Activated CD8-positive, alpha-beta T cell treated with anti-CD3 and anti-CD28 coated beads, Interleukin-2, amount 10 ng/mL, durations not matched to agents 7 days and 5 days (primary cell): ENCODE measurements at regions not wholly inside any gene's neighbourhood (a gene's known extent, or its start where the extent isn't known, plus 50 kb on each side); places are given as distances from the start of the nearest gene placed in this dataset.

Experiments used
- ATAC-seq: fragments of 150-1000 bp; cut with Tn5 transposase; one replicate; pipeline ENCODE4 v1.10.0; 2021; ENCODE audit warnings: moderate library complexity
- CTCF ChIA-PET: fragments of 350-600 bp; sonication (Branson Sonifier 250); formaldehyde crosslinking; loops from one replicate; lab custom pipeline; 2021; ENCODE audit warnings: antibody characterized with exemption; lab: Charles Lee
- POLR2A ChIA-PET: fragments of 350-600 bp; sonication (Branson Sonifier 250); formaldehyde crosslinking; loops from one replicate; lab custom pipeline; 2021; ENCODE audit warnings: antibody characterized with exemption; lab: Charles Lee
- DNase-seq: peaks from one replicate; pipeline ENCODE4 v3.0.0-alpha.2; 2020
- H3K27ac Mint-ChIP-seq: one replicate; pipeline ENCODE4 v1.8.0; 2021; ENCODE audit warnings: mild to moderate bottlenecking, mixed read lengths
- H3K27me3 Mint-ChIP-seq: one replicate; pipeline ENCODE4 v1.8.0; 2021; ENCODE audit warnings: low read depth, mixed read lengths
- H3K36me3 Mint-ChIP-seq: one replicate; pipeline ENCODE4 v1.8.0; 2021; ENCODE audit warnings: low read depth, mixed read lengths
- H3K4me1 Mint-ChIP-seq: one replicate; pipeline ENCODE4 v1.8.0; 2021; ENCODE audit warnings: low read depth, mixed read lengths
- H3K4me3 Mint-ChIP-seq: one replicate; pipeline ENCODE4 v1.8.0; 2021; ENCODE audit warnings: mild to moderate bottlenecking, mixed read lengths
- H3K9me3 Mint-ChIP-seq: one replicate; pipeline ENCODE4 v1.8.0; 2022; ENCODE audit warnings: mixed read lengths; ENCODE audit not compliant: insufficient read depth

DNA sequence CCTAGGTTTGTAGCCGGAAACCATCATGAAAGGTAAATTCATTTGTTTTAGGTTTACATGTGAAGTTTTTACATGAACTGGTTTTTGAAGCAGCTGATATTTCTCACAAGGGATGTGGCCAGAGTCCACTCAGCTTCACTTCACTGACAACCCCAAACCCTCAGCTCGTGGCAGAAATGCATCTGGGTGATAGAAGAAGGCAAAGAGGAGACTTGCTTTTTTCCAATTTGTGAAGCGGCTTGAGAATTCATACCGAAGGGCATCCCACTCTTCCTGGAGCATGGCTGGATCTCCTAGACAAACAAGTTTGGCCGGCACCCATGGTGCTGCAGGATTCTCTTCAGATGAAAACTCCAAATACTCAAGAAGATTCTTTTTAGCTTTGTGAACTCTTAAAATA lies 392.8 kb upstream of the CNR1 start:
- Mint-ChIP-seq H3K4me3 (no peak overlapping the region), H3K27me3 (peaks cover 4% of the 10 kb centered on the region), H3K4me1 (no peaks in the 10 kb centered on the region), H3K27ac (no peak overlapping the region), H3K9me3 (no peaks in the 10 kb centered on the region), H3K36me3 (no peaks in the 10 kb centered on the region)
- ChIA-PET POLR2A (no interaction called here), CTCF (no interaction called here)
- no peak for DNase-seq
- ATAC-seq, result no peak

DNA sequence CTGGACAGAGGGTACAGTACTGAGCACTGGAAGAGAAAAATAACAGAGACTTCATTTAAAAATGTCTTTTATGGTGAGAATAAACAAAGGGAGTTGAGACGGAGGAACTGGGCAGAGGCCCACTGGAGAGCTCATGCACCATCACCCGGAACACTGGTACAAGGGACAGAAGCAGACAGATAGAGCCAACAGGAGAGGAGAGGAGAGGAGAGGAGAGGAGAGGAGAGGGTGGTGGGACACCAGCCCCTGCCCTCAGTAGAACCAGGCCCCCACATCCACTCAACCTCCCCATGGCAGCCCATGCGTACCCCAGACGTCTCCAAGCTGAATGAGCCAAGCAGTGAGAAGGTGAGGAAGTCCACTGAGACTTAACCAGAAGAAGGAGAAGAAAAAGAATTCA lies 390.5 kb upstream of the CNR1 start:
- no peaks in the 10 kb centered on the region for H3K4me1 Mint-ChIP-seq
- H3K9me3 Mint-ChIP-seq, result no peaks in the 10 kb centered on the region
- H3K27ac Mint-ChIP-seq, result no peak overlapping the region
- H3K4me3 Mint-ChIP-seq, result no peak overlapping the region
- no peaks in the 10 kb centered on the region for H3K36me3 Mint-ChIP-seq
- CTCF ChIA-PET, result interaction anchor here (0.6 kb wide), 1 partner anchor 12 kb away, joined by 4 read pairs; no protein-coding TSS in a partner anchor
- POLR2A ChIA-PET, result no interaction called here
- H3K27me3 Mint-ChIP-seq, result peaks cover 6% of the 10 kb centered on the region
- ATAC-seq (no peak), DNase-seq (no peak)

DNA sequence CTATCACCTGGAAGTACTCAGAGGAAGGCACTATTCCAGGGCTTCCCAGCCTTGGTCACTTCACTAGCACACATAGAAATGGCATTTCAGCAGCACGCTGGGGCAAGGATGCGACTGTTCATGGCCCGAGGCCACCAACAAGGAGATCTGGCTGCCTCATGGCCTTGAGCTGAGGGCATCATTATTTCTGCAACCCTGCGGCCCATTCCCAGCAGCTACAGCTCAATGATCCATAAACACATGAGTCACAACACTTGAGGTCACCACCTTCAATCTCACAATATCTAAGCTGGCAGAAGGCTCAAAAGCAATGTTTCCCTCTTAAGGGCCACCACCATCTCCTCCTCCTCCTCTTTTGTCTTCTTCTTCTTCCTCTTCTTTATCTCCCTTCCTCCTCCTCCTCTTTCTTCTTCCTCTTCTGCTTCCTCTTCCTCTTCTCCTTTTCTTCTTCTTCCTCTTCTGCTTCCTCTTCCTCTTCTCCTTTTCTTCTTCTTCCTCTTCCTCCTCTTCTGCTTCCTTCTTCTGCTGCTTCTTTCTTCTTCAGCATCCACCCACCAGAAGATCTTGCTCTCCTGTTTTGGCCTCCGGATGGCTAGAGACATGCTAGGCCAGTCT lies 382.9 kb upstream of the CNR1 start:
- Mint-ChIP-seq H3K36me3 (no peaks in the 10 kb centered on the region), H3K27me3 (peaks cover 2% of the 10 kb centered on the region), H3K4me1 (no peaks in the 10 kb centered on the region), H3K9me3 (no peaks in the 10 kb centered on the region), H3K27ac (no peak overlapping the region), H3K4me3 (no peak overlapping the region)
- no peak for ATAC-seq
- POLR2A ChIA-PET, result no interaction called here
- DNase-seq, result no peak
- CTCF ChIA-PET, result no interaction called here

DNA sequence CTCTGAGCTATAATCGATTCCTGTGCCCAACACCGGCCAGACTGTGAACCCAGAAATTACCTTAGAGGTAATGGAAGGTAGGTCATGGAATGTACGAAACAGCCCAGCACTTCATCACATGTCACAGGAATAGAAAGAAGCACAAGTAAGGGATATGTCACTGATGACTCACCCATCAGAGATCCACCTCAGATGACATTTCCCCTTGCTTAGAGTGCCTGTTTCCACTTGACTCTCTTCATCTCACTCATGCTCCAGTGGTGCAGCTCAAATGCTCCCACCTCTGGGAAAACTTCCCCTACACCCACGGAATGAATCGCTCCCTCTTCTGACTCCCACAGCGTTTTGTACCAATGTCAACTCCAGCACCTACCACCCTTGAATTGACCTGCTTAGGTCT lies 381.6 kb upstream of the CNR1 start:
- no peak for DNase-seq
- Mint-ChIP-seq H3K4me1 (no peaks in the 10 kb centered on the region), H3K36me3 (no peaks in the 10 kb centered on the region), H3K27ac (no peak overlapping the region), H3K9me3 (no peaks in the 10 kb centered on the region), H3K4me3 (no peak overlapping the region), H3K27me3 (peaks cover 2% of the 10 kb centered on the region)
- CTCF ChIA-PET, result no interaction called here
- ATAC-seq, result no peak
- POLR2A ChIA-PET, result no interaction called here

DNA sequence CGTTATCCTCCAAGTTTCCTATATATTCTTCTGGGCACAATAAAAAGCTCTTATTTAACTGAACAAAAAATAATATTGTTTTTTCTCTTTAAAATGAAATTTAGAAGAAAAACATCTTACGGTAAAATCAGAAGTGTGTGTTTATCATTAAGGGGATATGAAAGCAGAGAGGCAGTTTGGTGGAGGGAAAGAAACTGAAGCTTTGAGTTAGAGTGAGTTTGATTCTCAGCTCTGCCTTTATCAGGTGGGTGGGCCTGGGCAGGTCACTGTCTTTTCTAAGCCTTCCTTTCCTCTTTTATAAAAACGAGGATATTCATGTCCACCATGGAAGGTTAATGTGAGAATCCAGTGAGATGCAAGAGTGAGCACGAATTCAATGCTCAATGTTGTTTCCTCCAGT lies 379.8 kb upstream of the CNR1 start:
- Mint-ChIP-seq H3K4me1 (no peaks in the 10 kb centered on the region), H3K4me3 (no peak overlapping the region), H3K36me3 (no peaks in the 10 kb centered on the region), H3K27me3 (no peaks in the 10 kb centered on the region), H3K27ac (no peak overlapping the region), H3K9me3 (no peaks in the 10 kb centered on the region)
- ChIA-PET CTCF (no interaction called here), POLR2A (no interaction called here)
- ATAC-seq (no peak), DNase-seq (no peak)

DNA sequence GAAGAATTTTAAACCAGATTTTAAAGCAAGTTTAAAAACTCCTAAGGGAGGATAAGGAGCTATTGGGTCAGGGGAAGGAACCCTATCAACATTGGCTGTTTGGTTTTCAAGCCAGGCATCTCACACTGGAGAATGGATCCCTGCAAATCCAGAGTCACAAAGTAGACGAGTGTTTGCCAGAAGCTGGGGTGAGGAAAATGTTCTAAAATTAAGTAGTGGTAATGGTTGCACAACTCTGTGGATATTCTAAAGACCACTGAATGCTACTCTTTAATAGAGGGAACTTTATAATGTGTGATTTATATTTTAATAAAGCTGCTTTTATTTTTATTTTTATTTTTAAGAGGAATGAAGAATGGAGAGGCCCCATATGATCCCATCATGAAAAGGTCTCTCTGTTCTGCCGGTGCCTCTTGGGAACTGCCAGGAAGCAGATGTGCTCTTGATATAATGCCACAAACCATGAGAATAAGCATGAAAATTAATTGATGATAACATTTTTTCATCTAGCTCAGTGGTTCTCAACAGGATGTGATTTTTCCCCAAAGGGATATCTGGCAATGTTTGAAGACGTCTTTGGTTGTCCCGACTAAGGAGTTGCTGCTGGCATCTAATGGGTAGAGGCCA lies 379.0 kb upstream of the CNR1 start:
- ChIA-PET CTCF (interaction anchor here (0.6 kb wide), 1 partner anchor 11 kb away, joined by 4 read pairs; no protein-coding TSS in a partner anchor), POLR2A (no interaction called here)
- no peaks in the 10 kb centered on the region for H3K4me1 Mint-ChIP-seq
- ATAC-seq (no peak), DNase-seq (no peak)
- H3K27me3 Mint-ChIP-seq, result no peaks in the 10 kb centered on the region
- H3K9me3 Mint-ChIP-seq, result no peaks in the 10 kb centered on the region
- no peak overlapping the region for H3K27ac Mint-ChIP-seq
- H3K4me3 Mint-ChIP-seq, result no peak overlapping the region
- no peaks in the 10 kb centered on the region for H3K36me3 Mint-ChIP-seq

DNA sequence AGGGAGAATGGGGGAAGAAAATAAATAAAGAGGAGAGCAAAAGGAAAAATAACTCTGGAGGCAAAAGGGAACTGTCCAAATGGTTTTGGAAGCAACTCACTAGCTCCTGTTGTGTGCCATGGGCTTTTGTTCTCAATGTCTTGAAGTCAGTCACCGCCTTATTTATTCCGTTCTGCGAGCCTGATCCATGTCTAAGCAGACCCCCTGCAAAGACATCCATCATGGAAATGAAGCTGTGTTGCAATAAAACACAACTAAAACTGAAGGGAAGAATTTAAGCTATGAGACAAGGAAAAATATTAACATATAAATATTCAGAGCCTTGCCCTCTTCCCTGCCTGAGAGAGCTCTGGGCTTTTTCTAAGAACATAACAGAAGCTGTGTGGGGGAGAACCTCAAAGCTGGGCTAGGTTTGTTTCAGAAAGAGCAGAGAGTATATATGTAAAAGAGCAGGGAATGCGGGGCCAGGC lies 373.2 kb upstream of the CNR1 start:
- no peak overlapping the region for H3K4me3 Mint-ChIP-seq
- no peak for DNase-seq
- H3K9me3 Mint-ChIP-seq, result no peaks in the 10 kb centered on the region
- ChIA-PET CTCF (no interaction called here), POLR2A (no interaction called here)
- ATAC-seq, result no peak
- no peak overlapping the region for H3K27ac Mint-ChIP-seq
- no peaks in the 10 kb centered on the region for H3K36me3 Mint-ChIP-seq
- peaks cover 9% of the 10 kb centered on the region for H3K27me3 Mint-ChIP-seq
- H3K4me1 Mint-ChIP-seq, result no peaks in the 10 kb centered on the region

DNA sequence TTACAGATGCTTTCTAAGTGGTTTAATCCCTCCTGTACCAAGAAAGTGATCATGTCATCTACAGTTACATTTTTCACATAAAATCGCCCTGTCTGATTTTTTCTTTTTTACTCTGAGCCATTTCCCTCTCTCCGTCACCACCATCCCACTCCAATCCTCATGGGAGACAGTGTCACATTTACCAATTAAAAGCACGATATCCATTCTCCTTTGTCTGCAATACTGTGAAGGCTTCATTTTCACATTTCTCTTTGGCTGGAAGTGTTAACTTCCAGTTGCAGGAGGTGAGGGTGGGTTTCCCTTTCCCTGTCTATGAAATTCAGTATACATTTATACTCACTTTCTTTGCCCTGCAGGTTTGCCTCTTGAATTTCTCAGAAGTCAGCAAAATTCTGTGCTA lies 372.7 kb upstream of the CNR1 start:
- peaks cover 9% of the 10 kb centered on the region for H3K27me3 Mint-ChIP-seq

DNA sequence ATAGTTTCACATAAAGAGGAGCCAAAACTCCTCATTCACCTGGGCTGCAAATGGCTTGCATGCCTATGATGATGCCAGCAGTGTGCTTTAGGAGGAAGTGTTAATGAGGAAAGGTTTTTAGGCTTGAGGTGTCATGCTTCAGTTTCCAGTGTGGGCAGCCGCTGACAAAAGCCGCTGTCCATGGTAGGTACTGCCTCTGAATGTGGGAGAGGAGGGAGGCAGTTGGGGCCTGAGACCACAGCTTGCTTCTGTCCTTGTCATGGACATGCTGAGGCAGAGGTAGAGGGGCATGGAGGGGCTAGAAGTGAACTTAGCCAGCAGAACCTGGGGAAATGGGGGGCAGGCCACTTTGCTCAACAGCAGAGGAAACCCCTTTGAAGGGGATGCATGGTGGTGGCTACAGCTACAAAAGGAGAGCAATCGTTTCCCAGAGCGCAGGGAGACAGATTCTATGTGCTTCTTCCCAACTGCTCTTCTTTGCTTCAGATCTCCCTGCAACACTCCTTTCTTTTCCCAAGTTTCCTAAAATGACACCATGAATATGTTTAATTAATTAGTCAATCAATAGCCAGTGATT lies 372.1 kb upstream of the CNR1 start:
- H3K9me3 Mint-ChIP-seq, result no peaks in the 10 kb centered on the region
- no peaks in the 10 kb centered on the region for H3K36me3 Mint-ChIP-seq
- no peak overlapping the region for H3K27ac Mint-ChIP-seq
- peaks cover 9% of the 10 kb centered on the region for H3K27me3 Mint-ChIP-seq
- DNase-seq, result no peak
- no peaks in the 10 kb centered on the region for H3K4me1 Mint-ChIP-seq
- no peak for ATAC-seq
- ChIA-PET POLR2A (no interaction called here), CTCF (no interaction called here)
- no peak overlapping the region for H3K4me3 Mint-ChIP-seq

More for the DNA sequence above, 372.7 kb upstream of the CNR1 start:
- ChIA-PET CTCF (no interaction called here), POLR2A (no interaction called here)
- no peak for DNase-seq
- ATAC-seq, result no peak
- H3K27ac Mint-ChIP-seq, result no peak overlapping the region
- H3K36me3 Mint-ChIP-seq, result no peaks in the 10 kb centered on the region
- no peaks in the 10 kb centered on the region for H3K4me1 Mint-ChIP-seq
- no peak overlapping the region for H3K4me3 Mint-ChIP-seq
- H3K9me3 Mint-ChIP-seq, result no peaks in the 10 kb centered on the region

DNA sequence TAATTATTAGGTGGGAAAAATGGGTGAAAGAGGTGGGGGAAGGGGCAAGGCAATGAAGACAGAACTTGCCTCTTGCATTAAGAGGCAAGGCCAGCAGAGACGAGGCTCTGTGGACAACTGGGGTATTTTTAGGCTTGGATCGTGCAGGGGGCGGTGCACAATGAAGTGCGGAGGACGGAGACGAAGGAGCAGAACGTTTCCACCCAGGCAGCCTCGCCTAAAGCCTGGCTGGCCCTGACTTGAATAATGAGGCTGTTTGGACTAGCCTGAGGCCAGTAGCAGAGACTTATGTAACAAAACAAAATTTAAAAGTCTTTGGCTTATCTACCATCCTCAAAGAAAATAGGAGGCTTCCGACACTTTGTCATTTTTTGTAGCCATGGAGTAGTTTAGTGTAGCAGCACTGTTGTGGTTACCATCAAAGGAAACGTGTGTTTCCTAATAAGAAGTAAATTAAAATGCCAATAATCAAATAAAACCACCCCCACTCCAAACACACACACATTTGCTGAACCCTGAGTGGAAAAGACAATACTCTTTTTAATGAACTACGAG lies 370.0 kb upstream of the CNR1 start:
- POLR2A ChIA-PET, result no interaction called here
- no peak for ATAC-seq
- DNase-seq, result no peak
- no peaks in the 10 kb centered on the region for H3K9me3 Mint-ChIP-seq
- no peaks in the 10 kb centered on the region for H3K36me3 Mint-ChIP-seq
- no peaks in the 10 kb centered on the region for H3K4me1 Mint-ChIP-seq
- no peak overlapping the region for H3K4me3 Mint-ChIP-seq
- no peak overlapping the region for H3K27ac Mint-ChIP-seq
- CTCF ChIA-PET, result no interaction called here
- H3K27me3 Mint-ChIP-seq, result peaks cover 9% of the 10 kb centered on the region

DNA sequence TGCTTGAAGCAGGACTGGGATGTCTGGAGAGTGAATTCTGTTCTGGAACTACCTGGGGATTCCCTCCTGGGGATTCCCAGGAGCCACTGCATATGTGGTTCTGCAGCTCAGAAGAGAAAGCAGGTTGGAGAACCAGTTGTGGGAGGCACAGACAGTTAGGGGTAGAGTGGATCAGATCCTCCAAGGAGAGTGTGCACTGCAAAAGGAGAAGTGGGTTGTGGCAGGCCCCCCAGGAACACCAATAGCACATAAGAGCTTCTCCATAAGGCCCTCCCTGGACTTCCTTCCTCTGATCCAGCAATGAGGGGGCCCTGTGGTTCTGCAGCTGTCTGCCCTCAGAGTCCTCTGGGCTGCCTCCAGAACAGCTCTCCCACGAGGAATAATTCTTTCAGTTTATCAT lies 369.2 kb upstream of the CNR1 start:
- DNase-seq, result no peak
- Mint-ChIP-seq H3K36me3 (no peaks in the 10 kb centered on the region), H3K9me3 (no peaks in the 10 kb centered on the region), H3K27ac (no peak overlapping the region), H3K4me3 (no peak overlapping the region), H3K4me1 (no peaks in the 10 kb centered on the region), H3K27me3 (peaks cover 9% of the 10 kb centered on the region)
- ATAC-seq, result no peak
- POLR2A ChIA-PET, result no interaction called here
- CTCF ChIA-PET, result no interaction called here

DNA sequence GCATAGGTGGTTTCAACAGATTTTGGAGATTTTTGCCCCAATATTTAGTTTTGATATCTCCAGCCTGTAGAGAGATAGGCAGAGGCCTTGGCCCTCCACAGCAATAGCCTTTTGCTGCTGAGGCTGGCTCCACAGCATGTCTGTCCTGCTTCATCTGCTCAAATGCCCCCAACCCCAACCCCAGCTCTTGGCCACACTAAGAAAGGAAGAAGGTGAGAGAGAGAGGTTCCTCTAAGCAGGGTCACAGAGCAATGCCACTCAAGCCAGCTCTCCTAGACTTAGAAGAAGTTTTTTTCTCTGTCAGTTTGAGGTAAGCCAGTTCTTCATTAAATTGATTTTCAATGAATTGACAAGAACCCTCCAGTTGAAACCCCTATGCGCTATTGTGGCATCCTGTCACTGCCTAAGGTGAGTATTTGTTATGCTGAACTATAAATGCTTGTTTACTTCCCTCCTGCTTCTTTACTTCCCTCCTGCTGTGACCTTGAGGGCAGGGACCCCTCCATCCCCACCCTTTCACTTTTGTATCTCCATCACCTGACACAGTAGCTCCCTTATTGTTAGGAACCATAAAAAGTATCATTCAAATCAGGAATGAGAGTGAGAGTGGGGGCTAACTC lies 366.2 kb upstream of the CNR1 start:
- no peaks in the 10 kb centered on the region for H3K36me3 Mint-ChIP-seq
- no peaks in the 10 kb centered on the region for H3K9me3 Mint-ChIP-seq
- H3K27ac Mint-ChIP-seq, result no peak overlapping the region
- CTCF ChIA-PET, result no interaction called here
- no peak for DNase-seq
- POLR2A ChIA-PET, result no interaction called here
- peaks cover 9% of the 10 kb centered on the region for H3K27me3 Mint-ChIP-seq
- H3K4me3 Mint-ChIP-seq, result no peak overlapping the region
- no peak for ATAC-seq
- no peaks in the 10 kb centered on the region for H3K4me1 Mint-ChIP-seq
